ENCODE measurements at regions not wholly inside any gene's neighbourhood (a gene's known extent, or its start where the extent isn't known, plus 50 kb on each side); places are given as distances from the start of the nearest gene placed in this dataset.

- no peak overlapping the region for H3K4me3 ChIP-seq (replicated peaks; ENCODE audit: low read depth, low read length)
- no peak for TF ChIP-seq CTCF (IDR thresholded peaks at IDR 0.05; ENCODE audit: low read depth, low read length, missing control alignments)
- DNase-seq (ENCODE audit: extremely low read depth, low read depth) = no peak
Observed at GRCh38 chr10:44731283-44731682, 179.9 kb upstream of the TMEM72 start.

- TF ChIP-seq CTCF (IDR thresholded peaks at IDR 0.05; ENCODE audit: low read depth, low read length, missing control alignments) = peak; percentile 37
- DNase-seq (ENCODE audit: extremely low read depth, low read depth) = no peak
- no peak overlapping the region for H3K4me3 ChIP-seq (replicated peaks; ENCODE audit: low read depth, low read length)
Observed at GRCh38 chr10:44733501-44734488, 177.3 kb upstream of the TMEM72 start.

- DNase-seq (ENCODE audit: extremely low read depth, low read depth) = no peak
- TF ChIP-seq CTCF (IDR thresholded peaks at IDR 0.05; ENCODE audit: low read depth, low read length, missing control alignments) = no peak
- no peak overlapping the region for H3K4me3 ChIP-seq (replicated peaks; ENCODE audit: low read depth, low read length)
Observed at GRCh38 chr10:44742248-44742647, 168.9 kb upstream of the TMEM72 start.

GRCh38 chr10:44743535-44743934 is 167.6 kb upstream of the TMEM72 start:
- no peak overlapping the region for H3K4me3 ChIP-seq (replicated peaks; ENCODE audit: low read depth, low read length)
- DNase-seq (ENCODE audit: extremely low read depth, low read depth) = no peak
- TF ChIP-seq CTCF (IDR thresholded peaks at IDR 0.05; ENCODE audit: low read depth, low read length, missing control alignments) = no peak

GRCh38 chr10:44745920-44746319 is 165.2 kb upstream of the TMEM72 start:
- no peak for TF ChIP-seq CTCF (IDR thresholded peaks at IDR 0.05; ENCODE audit: low read depth, low read length, missing control alignments)

GRCh38 chr10:44747593-44748172 is 163.5 kb upstream of the TMEM72 start:
- TF ChIP-seq CTCF (IDR thresholded peaks at IDR 0.05; ENCODE audit: low read depth, low read length, missing control alignments) = no peak
- DNase-seq (ENCODE audit: extremely low read depth, low read depth) = no peak
- H3K4me3 ChIP-seq (replicated peaks; ENCODE audit: low read depth, low read length) = no peak overlapping the region

More at GRCh38 chr10:44745920-44746319, 165.2 kb upstream of the TMEM72 start:
- H3K4me3 ChIP-seq (replicated peaks; ENCODE audit: low read depth, low read length) = no peak overlapping the region
- DNase-seq (ENCODE audit: extremely low read depth, low read depth) = no peak
